Parathyroid adenoma (tissue), 2 donors: ENCODE measurements at regions not wholly inside any gene's neighbourhood (a gene's known extent, or its start where the extent isn't known, plus 50 kb on each side); places are given as distances from the start of the nearest gene placed in this dataset.

ENCODE experiments used
- H2AFZ ChIP-seq: fragments of 300-600 bp; sonication (generic); one replicate; pipeline ENCODE4 v1.7.0; 2017; ENCODE audit warnings: antibody characterized with exemption, mild to moderate bottlenecking
- H3K27ac ChIP-seq: fragments of 300-600 bp; sonication (generic); one replicate; pipeline ENCODE4 v1.7.0; 2017
- H3K27me3 ChIP-seq: fragments of 300-600 bp; sonication (generic); one replicate; pipeline ENCODE4 v1.7.0; 2017; ENCODE audit warnings: low read length; ENCODE audit not compliant: control insufficient read depth, insufficient read depth
- H3K36me3 ChIP-seq: fragments of 300-600 bp; sonication (generic); one replicate; pipeline ENCODE4 v1.7.0; 2017; ENCODE audit warnings: low read length; ENCODE audit not compliant: control insufficient read depth, insufficient read depth
- H3K4me1 ChIP-seq: fragments of 300-600 bp; sonication (generic); one replicate; pipeline ENCODE4 v1.7.0; 2017; ENCODE audit warnings: control low read depth
- H3K4me2 ChIP-seq: fragments of 300-600 bp; sonication (generic); one replicate; pipeline ENCODE4 v1.7.0; 2017; ENCODE audit warnings: low read length
- H3K4me3 ChIP-seq: fragments of 300-600 bp; sonication (generic); one replicate; pipeline ENCODE4 v1.7.0; 2017; ENCODE audit warnings: low read depth, low read length
- H3K79me2 ChIP-seq: fragments of 300-600 bp; sonication (generic); one replicate; pipeline ENCODE4 v1.7.0; 2017; ENCODE audit warnings: control low read depth
- H3K9ac ChIP-seq: fragments of 300-600 bp; sonication (generic); one replicate; pipeline ENCODE4 v1.7.0; 2017; ENCODE audit warnings: mild to moderate bottlenecking
- H3K9me3 ChIP-seq: fragments of 300-600 bp; sonication (generic); one replicate; pipeline ENCODE4 v1.7.0; 2017; ENCODE audit warnings: low read length; ENCODE audit not compliant: control insufficient read depth
- CTCF ChIP-seq: fragments of 300-600 bp; sonication (generic); IDR thresholded peaks from one replicate; pipeline ENCODE4 v1.7.0; 2017; ENCODE audit warnings: antibody characterized with exemption, mild to moderate bottlenecking
- donor health status: primary hyperparathyroidism.

GRCh38 chr18:39523281-39523680 lies 1957.7 kb upstream of the CELF4 start:
- TF ChIP-seq CTCF, result no peak
- Histone ChIP-seq H3K9me3 (no peaks in the 10 kb centered on the region), H2AFZ (no peak overlapping the region), H3K4me3 (no peak overlapping the region), H3K4me1 (no peaks in the 10 kb centered on the region), H3K36me3 (no peaks in the 10 kb centered on the region), H3K27me3 (no peaks in the 10 kb centered on the region), H3K79me2 (no peaks in the 10 kb centered on the region), H3K27ac (no peak overlapping the region), H3K9ac (no peak overlapping the region), H3K4me2 (no peak overlapping the region)

GRCh38 chr18:39521164-39521563 lies 1955.6 kb upstream of the CELF4 start:
- H3K27me3 ChIP-seq, result no peaks in the 10 kb centered on the region
- no peaks in the 10 kb centered on the region for H3K4me1 ChIP-seq
- no peak overlapping the region for H2AFZ ChIP-seq
- H3K27ac ChIP-seq, result no peak overlapping the region
- H3K9ac ChIP-seq, result no peak overlapping the region
- TF ChIP-seq CTCF, result no peak
- no peak overlapping the region for H3K4me2 ChIP-seq
- H3K4me3 ChIP-seq, result no peak overlapping the region
- H3K9me3 ChIP-seq, result no peaks in the 10 kb centered on the region
- H3K79me2 ChIP-seq, result no peaks in the 10 kb centered on the region
- H3K36me3 ChIP-seq, result no peaks in the 10 kb centered on the region

GRCh38 chr18:39519741-39520140 lies 1954.1 kb upstream of the CELF4 start:
- Histone ChIP-seq H3K27ac (no peak overlapping the region), H3K36me3 (no peaks in the 10 kb centered on the region), H3K9ac (no peak overlapping the region), H3K9me3 (no peaks in the 10 kb centered on the region), H3K79me2 (no peaks in the 10 kb centered on the region), H3K4me3 (no peak overlapping the region), H2AFZ (no peak overlapping the region), H3K4me2 (no peak overlapping the region), H3K4me1 (no peaks in the 10 kb centered on the region), H3K27me3 (no peaks in the 10 kb centered on the region)
- no peak for TF ChIP-seq CTCF

GRCh38 chr18:39515299-39515698 lies 1949.7 kb upstream of the CELF4 start:
- H2AFZ ChIP-seq, result no peak overlapping the region
- H3K9me3 ChIP-seq, result no peaks in the 10 kb centered on the region
- no peaks in the 10 kb centered on the region for H3K4me1 ChIP-seq
- no peak overlapping the region for H3K27ac ChIP-seq
- no peak overlapping the region for H3K4me2 ChIP-seq
- H3K27me3 ChIP-seq, result no peaks in the 10 kb centered on the region
- no peak for TF ChIP-seq CTCF
- H3K9ac ChIP-seq, result no peak overlapping the region
- H3K36me3 ChIP-seq, result no peaks in the 10 kb centered on the region
- H3K79me2 ChIP-seq, result no peaks in the 10 kb centered on the region
- no peak overlapping the region for H3K4me3 ChIP-seq

- H3K4me1 ChIP-seq, result no peaks in the 10 kb centered on the region
- H3K4me3 ChIP-seq, result no peak overlapping the region
- no peak overlapping the region for H3K4me2 ChIP-seq
- no peak overlapping the region for H3K9ac ChIP-seq
- H3K36me3 ChIP-seq, result no peaks in the 10 kb centered on the region
- peak overlapping the region; percentile 13 for H2AFZ ChIP-seq
- no peaks in the 10 kb centered on the region for H3K79me2 ChIP-seq
- H3K27me3 ChIP-seq, result no peaks in the 10 kb centered on the region
- no peak overlapping the region for H3K27ac ChIP-seq
- H3K9me3 ChIP-seq, result no peaks in the 10 kb centered on the region
- TF ChIP-seq CTCF, result no peak
Measured at GRCh38 chr18:39513186-39513585, 1947.6 kb upstream of the CELF4 start.
